ENCODE measurements at regions not wholly inside any gene's neighbourhood (a gene's known extent, or its start where the extent isn't known, plus 50 kb on each side); places are given as distances from the start of the nearest gene placed in this dataset.

DNA sequence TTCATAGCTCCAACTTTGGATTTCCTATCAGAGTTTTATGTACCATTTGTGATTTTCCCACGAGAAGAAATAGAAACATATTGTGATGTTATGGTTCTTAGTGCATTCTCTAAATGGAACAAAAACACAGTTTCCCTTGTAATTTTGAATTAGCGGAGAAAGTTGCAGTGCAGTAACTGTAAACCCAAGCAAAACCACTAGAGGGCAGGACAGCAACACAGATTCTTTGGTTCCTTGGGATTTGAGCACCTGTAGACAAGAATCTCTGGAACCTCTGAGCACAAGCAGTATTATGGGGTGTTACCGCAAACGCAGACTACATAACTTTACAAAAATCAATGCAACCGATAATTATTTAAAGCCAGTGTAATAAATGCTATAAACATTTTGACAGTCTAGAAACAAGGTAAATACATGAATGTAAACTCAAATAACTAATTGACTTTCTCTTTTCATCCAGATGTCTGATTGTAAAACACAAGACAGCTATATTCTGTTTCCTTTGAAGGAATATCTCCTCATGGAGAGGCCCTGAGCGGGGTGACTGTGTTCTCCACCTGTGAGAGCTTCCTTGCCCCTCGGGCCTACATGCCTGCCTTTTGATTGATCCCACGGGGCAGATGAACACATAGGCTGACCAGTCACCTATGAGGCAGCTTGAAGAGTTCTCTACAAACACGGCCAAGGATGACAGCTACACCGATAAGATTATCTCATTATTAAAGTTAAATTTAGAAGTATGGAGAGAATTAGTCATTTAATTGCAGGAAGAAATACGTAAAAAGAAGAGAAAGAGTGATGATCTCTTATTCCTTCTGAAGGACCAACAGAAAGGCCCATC lies 67.5 kb upstream of the COL21A1 start:
- no peak for FAIRE-seq
- TF ChIP-seq, protein P1, sequence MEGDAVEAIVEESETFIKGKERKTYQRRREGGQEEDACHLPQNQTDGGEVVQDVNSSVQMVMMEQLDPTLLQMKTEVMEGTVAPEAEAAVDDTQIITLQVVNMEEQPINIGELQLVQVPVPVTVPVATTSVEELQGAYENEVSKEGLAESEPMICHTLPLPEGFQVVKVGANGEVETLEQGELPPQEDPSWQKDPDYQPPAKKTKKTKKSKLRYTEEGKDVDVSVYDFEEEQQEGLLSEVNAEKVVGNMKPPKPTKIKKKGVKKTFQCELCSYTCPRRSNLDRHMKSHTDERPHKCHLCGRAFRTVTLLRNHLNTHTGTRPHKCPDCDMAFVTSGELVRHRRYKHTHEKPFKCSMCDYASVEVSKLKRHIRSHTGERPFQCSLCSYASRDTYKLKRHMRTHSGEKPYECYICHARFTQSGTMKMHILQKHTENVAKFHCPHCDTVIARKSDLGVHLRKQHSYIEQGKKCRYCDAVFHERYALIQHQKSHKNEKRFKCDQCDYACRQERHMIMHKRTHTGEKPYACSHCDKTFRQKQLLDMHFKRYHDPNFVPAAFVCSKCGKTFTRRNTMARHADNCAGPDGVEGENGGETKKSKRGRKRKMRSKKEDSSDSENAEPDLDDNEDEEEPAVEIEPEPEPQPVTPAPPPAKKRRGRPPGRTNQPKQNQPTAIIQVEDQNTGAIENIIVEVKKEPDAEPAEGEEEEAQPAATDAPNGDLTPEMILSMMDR (IDR thresholded peaks at IDR 0.05; ENCODE audit: insufficient read depth, low read length, severe bottlenecking), result peak; percentile 76
- Histone ChIP-seq H3K4me3 (ENCODE audit: low read depth, low read length) (no peak overlapping the region), H3K27me3 (ENCODE audit: control insufficient read depth, insufficient read depth, low read length) (no peaks in the 10 kb centered on the region), H3K36me3 (ENCODE audit: control insufficient read depth, insufficient read depth, low read length) (no peaks in the 10 kb centered on the region)
- DNase-seq (ENCODE audit: low read depth), result peak; percentile 50

DNA sequence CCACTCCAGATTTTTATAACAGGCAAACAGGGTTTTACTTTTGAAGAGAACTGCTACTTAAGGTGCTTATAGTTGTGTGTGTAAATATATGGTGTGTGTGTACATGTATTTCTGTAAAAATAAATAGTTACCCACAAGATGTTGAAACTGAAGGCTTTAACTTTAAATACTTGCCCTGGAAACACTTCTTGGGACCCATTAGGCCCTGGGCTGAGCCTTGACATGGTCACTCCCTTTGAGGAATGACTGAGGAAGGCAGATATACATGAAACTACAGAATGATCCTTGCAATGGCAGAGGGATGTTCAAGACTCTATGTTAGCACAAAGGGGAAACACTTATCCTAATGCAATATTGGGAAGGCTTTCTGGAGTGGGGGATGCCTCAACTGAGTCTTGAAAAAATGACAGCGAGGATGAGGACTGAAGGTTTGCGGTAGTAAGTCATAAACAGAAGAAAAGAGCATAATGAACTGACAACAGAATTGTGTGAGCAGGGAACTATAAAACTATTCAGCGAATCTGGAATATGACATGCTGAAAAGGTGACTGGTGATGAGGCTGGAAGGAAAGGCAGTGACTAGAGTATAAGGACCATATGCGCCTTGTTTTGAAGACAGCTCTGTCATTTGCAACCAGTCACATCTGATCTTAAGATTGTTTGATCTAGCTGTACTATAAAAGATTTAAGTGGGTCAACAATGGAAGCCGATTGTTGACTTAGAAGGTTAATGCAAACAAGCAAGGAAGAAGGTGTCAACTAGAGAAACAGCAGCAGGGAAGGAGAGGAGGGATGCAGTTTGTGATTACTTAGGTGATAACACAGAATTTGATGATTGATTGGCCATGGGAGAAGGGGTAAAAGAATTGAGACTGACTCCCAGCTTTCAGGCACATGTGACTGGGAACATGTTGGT lies 64.4 kb upstream of the COL21A1 start:
- no peaks in the 10 kb centered on the region for H3K27me3 ChIP-seq (ENCODE audit: control insufficient read depth, insufficient read depth, low read length)
- FAIRE-seq, result no peak
- no peak overlapping the region for H3K4me3 ChIP-seq (ENCODE audit: low read depth, low read length)
- H3K36me3 ChIP-seq (ENCODE audit: control insufficient read depth, insufficient read depth, low read length), result no peaks in the 10 kb centered on the region
- no peak for DNase-seq (ENCODE audit: low read depth)
- TF ChIP-seq, protein P1 (IDR thresholded peaks at IDR 0.05; ENCODE audit: insufficient read depth, low read length, severe bottlenecking), result no peak

DNA sequence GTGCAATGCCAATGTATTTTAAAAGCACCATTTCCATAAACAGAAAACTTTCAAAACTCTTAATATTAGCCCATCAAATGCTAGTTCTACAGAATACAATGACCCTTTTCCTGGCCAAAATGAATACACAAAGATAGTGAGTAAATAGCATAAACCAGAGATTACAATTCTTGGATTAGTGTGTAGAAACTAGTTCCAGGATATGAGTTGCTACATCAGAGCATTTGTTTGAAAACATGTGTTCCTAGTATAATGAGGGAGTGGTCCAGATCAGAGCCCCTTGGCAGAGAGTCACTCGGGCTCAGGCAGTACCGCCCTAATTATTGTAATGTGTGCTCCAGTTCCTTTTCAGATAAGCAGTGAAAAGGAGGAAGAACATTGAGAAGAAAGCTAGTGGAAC lies 63.7 kb upstream of the COL21A1 start:
- FAIRE-seq (no peak), DNase-seq (ENCODE audit: low read depth) (no peak)
- no peaks in the 10 kb centered on the region for H3K36me3 ChIP-seq (ENCODE audit: control insufficient read depth, insufficient read depth, low read length)
- no peaks in the 10 kb centered on the region for H3K27me3 ChIP-seq (ENCODE audit: control insufficient read depth, insufficient read depth, low read length)
- H3K4me3 ChIP-seq (ENCODE audit: low read depth, low read length), result no peak overlapping the region
- TF ChIP-seq, protein P1 (IDR thresholded peaks at IDR 0.05; ENCODE audit: insufficient read depth, low read length, severe bottlenecking), result no peak

DNA sequence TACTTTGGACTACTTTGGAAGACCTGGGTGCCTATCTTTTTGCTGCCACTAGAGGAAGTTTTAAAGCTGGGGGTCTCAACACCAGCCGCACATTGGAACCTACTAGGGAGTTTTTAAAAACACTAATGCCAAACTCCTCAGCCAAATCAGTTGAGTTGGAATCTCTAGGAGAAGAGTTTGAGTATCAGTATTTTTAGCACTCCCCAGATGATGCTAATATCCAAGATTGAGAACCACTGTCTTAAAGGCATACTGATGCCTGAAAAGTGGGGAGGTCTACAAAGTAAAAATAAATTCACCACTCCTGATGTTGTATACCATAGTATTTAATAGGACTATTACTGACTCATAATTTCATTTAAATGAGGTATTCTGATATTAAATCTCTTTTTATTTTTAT lies 62.9 kb upstream of the COL21A1 start:
- no peaks in the 10 kb centered on the region for H3K36me3 ChIP-seq (ENCODE audit: control insufficient read depth, insufficient read depth, low read length)
- H3K4me3 ChIP-seq (ENCODE audit: low read depth, low read length), result no peak overlapping the region
- DNase-seq (ENCODE audit: low read depth) (no peak), FAIRE-seq (no peak)
- TF ChIP-seq, protein P1 (IDR thresholded peaks at IDR 0.05; ENCODE audit: insufficient read depth, low read length, severe bottlenecking), result no peak
- no peaks in the 10 kb centered on the region for H3K27me3 ChIP-seq (ENCODE audit: control insufficient read depth, insufficient read depth, low read length)

DNA sequence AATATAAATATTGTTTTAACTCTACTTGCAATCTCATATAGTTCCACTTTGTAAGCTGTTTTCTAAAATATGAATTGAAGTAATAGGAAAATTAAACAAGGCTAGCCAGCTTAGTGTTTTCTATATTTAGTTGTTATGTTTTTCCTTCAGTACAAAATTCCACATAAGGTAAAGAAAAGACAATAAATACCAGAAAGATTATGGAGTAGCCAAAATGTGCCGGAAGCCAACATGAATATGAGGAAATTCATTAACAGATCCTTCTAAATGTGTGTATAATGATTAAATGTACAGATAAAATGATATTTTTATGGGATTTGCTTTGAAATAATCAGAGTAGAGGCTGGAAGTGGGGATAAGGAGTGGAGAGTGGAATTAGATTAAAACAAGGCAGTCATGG lies 52.5 kb upstream of the COL21A1 start:
- Histone ChIP-seq H3K4me3 (ENCODE audit: low read depth, low read length) (no peak overlapping the region), H3K27me3 (ENCODE audit: control insufficient read depth, insufficient read depth, low read length) (no peaks in the 10 kb centered on the region), H3K36me3 (ENCODE audit: control insufficient read depth, insufficient read depth, low read length) (no peaks in the 10 kb centered on the region)
- FAIRE-seq (no peak), DNase-seq (ENCODE audit: low read depth) (no peak)
- TF ChIP-seq, protein P1 (IDR thresholded peaks at IDR 0.05; ENCODE audit: insufficient read depth, low read length, severe bottlenecking), result no peak
